SU-DHL-6 (cell line): ENCODE measurements at regions not wholly inside any gene's neighbourhood (a gene's known extent, or its start where the extent isn't known, plus 50 kb on each side); places are given as distances from the start of the nearest gene placed in this dataset.

ENCODE experiments used
- H2AFZ ChIP-seq: fragments of 200-600 bp; sonication (generic); 2 replicates; pipeline ENCODE4 v1.6.1; 2014; ENCODE audit warnings: low read depth, mild to moderate bottlenecking, moderate library complexity, mixed read lengths, antibody characterized with exemption, low read length; ENCODE audit not compliant: severe bottlenecking
- H3F3A ChIP-seq: fragments of 200-600 bp; shearing (Covaris generic); 2 replicates; pipeline ENCODE4 v1.6.0; 2016; ENCODE audit warnings: antibody characterized with exemption, mild to moderate bottlenecking; ENCODE audit not compliant: insufficient read depth
- H3K27ac ChIP-seq: fragments of 200-600 bp; sonication (generic); 2 replicates; pipeline ENCODE4 v1.5.1; 2016; ENCODE audit warnings: low read depth, mild to moderate bottlenecking, low read length, moderate library complexity, mixed read lengths
- H3K27me3 ChIP-seq: fragments of 200-600 bp; sonication (generic), shearing (Covaris generic); 2 replicates; pipeline ENCODE4 v1.6.0; 2014; ENCODE audit warnings: mild to moderate bottlenecking, low read length
- H3K36me3 ChIP-seq: fragments of 200-600 bp; sonication (generic); 2 replicates; pipeline ENCODE4 v1.6.1; 2014; ENCODE audit warnings: mild to moderate bottlenecking, low read length, mixed read lengths
- H3K4me2 ChIP-seq: fragments of 300-600, 200-600 bp; shearing (Covaris generic), sonication (generic); 2 replicates; pipeline ENCODE4 v1.6.0; 2014; ENCODE audit warnings: low read length, low read depth, mild to moderate bottlenecking; ENCODE audit not compliant: poor library complexity, severe bottlenecking
- H3K4me3 ChIP-seq: fragments of 200-600 bp; sonication (generic); 2 replicates; pipeline ENCODE4 v1.5.1; 2014; ENCODE audit warnings: antibody characterized with exemption, low read length, mild to moderate bottlenecking, mixed read lengths; ENCODE audit not compliant: insufficient read depth, poor library complexity, severe bottlenecking
- H3K79me2 ChIP-seq: fragments of 200-600 bp; sonication (generic); 2 replicates; pipeline ENCODE4 v1.6.1; 2014; ENCODE audit warnings: mild to moderate bottlenecking, low read length, moderate library complexity; ENCODE audit not compliant: insufficient read depth
- H3K9ac ChIP-seq: fragments of 200-600 bp; sonication (generic); 2 replicates; pipeline ENCODE4 v1.7.0; 2014; ENCODE audit warnings: mild to moderate bottlenecking, low read length
- H3K9me2 ChIP-seq: fragments of 200-600 bp; sonication (generic); replicated peaks from 2 replicates; pipeline ENCODE4 v1.6.1; 2014; ENCODE audit warnings: low read length; ENCODE audit not compliant: insufficient read depth
- H3K9me3 ChIP-seq: fragments of 200-600 bp; sonication (generic); 2 replicates; pipeline ENCODE4 v1.6.1; 2014; ENCODE audit warnings: low read length, mixed read lengths; ENCODE audit not compliant: insufficient read depth
- H4K20me1 ChIP-seq: fragments of 200-600 bp; sonication (generic); 2 replicates; pipeline ENCODE4 v1.6.1; 2014; ENCODE audit warnings: low read depth, mild to moderate bottlenecking, antibody characterized with exemption, low read length, moderate library complexity, mixed read lengths
- EZH2phosphoT487 ChIP-seq: fragments of 200-600 bp; sonication (generic), shearing (Covaris generic); conservative IDR thresholded peaks from 2 replicates; pipeline ENCODE4 v1.6.1; 2018; ENCODE audit warnings: mild to moderate bottlenecking, antibody characterized with exemption, low read length, moderate library complexity, mixed read lengths
- TF ChIP-seq, protein P1 (sequence below): fragments of 200-600 bp; sonication (generic); IDR thresholded peaks from one replicate; pipeline ENCODE4 v1.5.1; 2017; ENCODE audit warnings: antibody characterized with exemption, mild to moderate bottlenecking, low read length, moderate library complexity; ENCODE audit not compliant: insufficient read depth, poor library complexity, severe bottlenecking

GRCh38 chr17:33862772-33863602, 392.1 kb upstream of the CCL2 start:
- no peaks in the 10 kb centered on the region for H3K36me3 ChIP-seq
- H3K79me2 ChIP-seq = no peaks in the 10 kb centered on the region
- no peak overlapping the region for H3K9ac ChIP-seq
- no peaks in the 10 kb centered on the region for H3F3A ChIP-seq
- H2AFZ ChIP-seq = no peak overlapping the region
- H3K9me3 ChIP-seq = no peaks in the 10 kb centered on the region
- H3K9me2 ChIP-seq = no peaks in the 10 kb centered on the region
- H4K20me1 ChIP-seq = no peaks in the 10 kb centered on the region
- H3K4me3 ChIP-seq = no peak overlapping the region
- TF ChIP-seq EZH2phosphoT487 = no peak
- TF ChIP-seq, protein P1, sequence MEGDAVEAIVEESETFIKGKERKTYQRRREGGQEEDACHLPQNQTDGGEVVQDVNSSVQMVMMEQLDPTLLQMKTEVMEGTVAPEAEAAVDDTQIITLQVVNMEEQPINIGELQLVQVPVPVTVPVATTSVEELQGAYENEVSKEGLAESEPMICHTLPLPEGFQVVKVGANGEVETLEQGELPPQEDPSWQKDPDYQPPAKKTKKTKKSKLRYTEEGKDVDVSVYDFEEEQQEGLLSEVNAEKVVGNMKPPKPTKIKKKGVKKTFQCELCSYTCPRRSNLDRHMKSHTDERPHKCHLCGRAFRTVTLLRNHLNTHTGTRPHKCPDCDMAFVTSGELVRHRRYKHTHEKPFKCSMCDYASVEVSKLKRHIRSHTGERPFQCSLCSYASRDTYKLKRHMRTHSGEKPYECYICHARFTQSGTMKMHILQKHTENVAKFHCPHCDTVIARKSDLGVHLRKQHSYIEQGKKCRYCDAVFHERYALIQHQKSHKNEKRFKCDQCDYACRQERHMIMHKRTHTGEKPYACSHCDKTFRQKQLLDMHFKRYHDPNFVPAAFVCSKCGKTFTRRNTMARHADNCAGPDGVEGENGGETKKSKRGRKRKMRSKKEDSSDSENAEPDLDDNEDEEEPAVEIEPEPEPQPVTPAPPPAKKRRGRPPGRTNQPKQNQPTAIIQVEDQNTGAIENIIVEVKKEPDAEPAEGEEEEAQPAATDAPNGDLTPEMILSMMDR = no peak
- no peaks in the 10 kb centered on the region for H3K27me3 ChIP-seq
- H3K27ac ChIP-seq = no peak overlapping the region
- H3K4me2 ChIP-seq = no peak overlapping the region

DNA sequence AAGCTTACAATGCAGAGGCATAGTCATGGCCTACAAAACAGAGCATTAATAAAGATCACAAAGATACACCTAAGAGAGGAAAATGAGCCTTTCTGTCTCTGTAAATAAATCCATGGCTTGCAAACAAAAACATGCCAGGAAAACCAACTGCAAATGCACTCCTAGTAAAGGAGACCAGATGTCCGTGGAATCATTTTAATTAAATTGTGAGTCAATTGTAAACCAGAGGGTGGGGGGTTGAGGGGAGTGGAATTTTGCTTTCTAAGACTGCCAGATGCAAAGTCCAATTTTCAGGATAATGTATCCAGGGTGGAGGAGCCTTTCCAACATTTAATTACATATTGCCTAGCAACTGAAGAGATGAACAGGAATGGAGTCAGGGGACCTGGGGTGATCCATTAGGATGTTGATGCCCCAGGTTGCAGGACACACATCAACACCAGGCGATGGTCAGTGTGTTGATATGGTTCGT, 390.3 kb upstream of the CCL2 start:
- H3K9ac ChIP-seq = no peak overlapping the region
- no peaks in the 10 kb centered on the region for H3F3A ChIP-seq
- H3K4me2 ChIP-seq = no peak overlapping the region
- H3K79me2 ChIP-seq = no peaks in the 10 kb centered on the region
- no peaks in the 10 kb centered on the region for H3K27me3 ChIP-seq
- H3K9me3 ChIP-seq = no peaks in the 10 kb centered on the region
- H3K4me3 ChIP-seq = no peak overlapping the region
- H3K9me2 ChIP-seq = no peaks in the 10 kb centered on the region
- no peaks in the 10 kb centered on the region for H4K20me1 ChIP-seq
- no peaks in the 10 kb centered on the region for H3K36me3 ChIP-seq
- TF ChIP-seq, protein P1 = no peak
- no peak for TF ChIP-seq EZH2phosphoT487
- no peak overlapping the region for H2AFZ ChIP-seq
- H3K27ac ChIP-seq = no peak overlapping the region

DNA sequence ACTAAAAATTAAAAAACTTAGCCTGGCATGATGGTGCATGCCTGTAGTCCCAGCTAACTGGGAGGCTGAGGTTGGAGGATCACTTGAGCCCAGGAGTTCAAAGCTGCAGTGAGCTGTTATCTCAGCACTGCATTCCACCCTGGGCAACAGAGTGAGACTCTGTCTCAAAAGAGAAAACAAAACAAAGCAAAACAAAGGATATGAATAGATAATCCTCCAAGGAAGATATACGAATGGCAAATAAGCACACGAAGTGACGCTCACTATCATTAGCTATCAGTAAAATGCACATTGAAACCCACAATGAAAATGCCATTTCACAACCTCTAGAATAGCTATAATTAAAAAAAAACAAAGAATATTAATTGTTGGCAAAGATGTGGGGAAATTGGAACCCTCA, 386.2 kb upstream of the CCL2 start:
- H3K4me2 ChIP-seq = no peak overlapping the region
- no peaks in the 10 kb centered on the region for H3K27me3 ChIP-seq
- H3K27ac ChIP-seq = no peak overlapping the region
- H3K36me3 ChIP-seq = no peaks in the 10 kb centered on the region
- H3F3A ChIP-seq = no peaks in the 10 kb centered on the region
- no peaks in the 10 kb centered on the region for H3K79me2 ChIP-seq
- H3K4me3 ChIP-seq = no peak overlapping the region
- H3K9me2 ChIP-seq = no peaks in the 10 kb centered on the region
- no peak overlapping the region for H3K9ac ChIP-seq
- TF ChIP-seq, protein P1 = no peak
- TF ChIP-seq EZH2phosphoT487 = no peak
- H3K9me3 ChIP-seq = no peaks in the 10 kb centered on the region
- no peak overlapping the region for H2AFZ ChIP-seq
- H4K20me1 ChIP-seq = no peaks in the 10 kb centered on the region
